ENCODE measurements at regions not wholly inside any gene's neighbourhood (a gene's known extent, or its start where the extent isn't known, plus 50 kb on each side); places are given as distances from the start of the nearest gene placed in this dataset.

DNA sequence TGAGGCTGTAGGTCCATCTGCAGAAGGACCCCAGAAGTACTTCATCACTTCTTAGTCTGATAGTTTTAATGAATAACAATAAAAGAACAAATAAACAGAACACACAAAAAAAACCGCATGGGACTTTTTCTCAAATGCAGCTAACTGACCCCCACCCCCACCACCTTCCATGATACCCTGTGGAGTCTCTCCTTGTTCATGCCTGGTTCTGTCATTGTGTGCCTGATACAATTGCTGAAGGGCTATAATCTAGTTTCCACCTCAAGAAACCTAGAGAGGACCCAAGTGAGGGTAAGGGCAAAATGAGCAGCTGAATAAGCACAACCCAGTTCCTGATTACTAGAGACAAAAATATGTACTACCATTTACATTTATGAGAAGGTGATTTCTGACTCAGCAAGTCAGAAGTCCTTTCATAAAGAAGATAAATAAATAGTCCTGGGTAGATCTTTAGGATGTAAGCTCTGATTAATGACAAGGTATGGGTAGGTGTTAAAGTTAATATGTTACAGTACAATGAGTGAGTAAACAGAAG is 155.1 kb downstream of the TMA16 start:
- no peak overlapping the region for H3K27ac ChIP-seq
- TF ChIP-seq, protein P1, sequence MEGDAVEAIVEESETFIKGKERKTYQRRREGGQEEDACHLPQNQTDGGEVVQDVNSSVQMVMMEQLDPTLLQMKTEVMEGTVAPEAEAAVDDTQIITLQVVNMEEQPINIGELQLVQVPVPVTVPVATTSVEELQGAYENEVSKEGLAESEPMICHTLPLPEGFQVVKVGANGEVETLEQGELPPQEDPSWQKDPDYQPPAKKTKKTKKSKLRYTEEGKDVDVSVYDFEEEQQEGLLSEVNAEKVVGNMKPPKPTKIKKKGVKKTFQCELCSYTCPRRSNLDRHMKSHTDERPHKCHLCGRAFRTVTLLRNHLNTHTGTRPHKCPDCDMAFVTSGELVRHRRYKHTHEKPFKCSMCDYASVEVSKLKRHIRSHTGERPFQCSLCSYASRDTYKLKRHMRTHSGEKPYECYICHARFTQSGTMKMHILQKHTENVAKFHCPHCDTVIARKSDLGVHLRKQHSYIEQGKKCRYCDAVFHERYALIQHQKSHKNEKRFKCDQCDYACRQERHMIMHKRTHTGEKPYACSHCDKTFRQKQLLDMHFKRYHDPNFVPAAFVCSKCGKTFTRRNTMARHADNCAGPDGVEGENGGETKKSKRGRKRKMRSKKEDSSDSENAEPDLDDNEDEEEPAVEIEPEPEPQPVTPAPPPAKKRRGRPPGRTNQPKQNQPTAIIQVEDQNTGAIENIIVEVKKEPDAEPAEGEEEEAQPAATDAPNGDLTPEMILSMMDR (conservative IDR thresholded peaks at IDR 0.05): no peak

DNA sequence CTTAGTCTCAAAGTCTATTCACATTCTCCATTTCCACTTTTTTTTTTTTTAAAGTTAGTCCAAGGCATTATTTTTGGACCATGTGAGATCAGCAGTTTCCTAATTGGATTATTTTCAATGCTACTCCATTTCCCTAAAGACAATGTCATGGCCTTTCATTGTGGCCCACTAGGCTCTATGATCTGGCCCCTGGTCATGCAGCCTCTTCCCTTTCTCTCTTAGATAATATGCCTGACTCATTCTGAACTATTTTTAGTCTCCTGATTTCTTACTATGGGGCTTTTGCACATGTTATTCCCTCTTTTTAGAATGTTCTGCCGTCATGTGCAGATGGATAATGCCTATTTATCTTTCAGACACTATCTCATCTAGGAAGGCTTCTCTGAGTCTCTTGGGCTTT is 157.3 kb downstream of the TMA16 start:
- H3K27ac ChIP-seq: no peak overlapping the region
- TF ChIP-seq, protein P1 (conservative IDR thresholded peaks at IDR 0.05): no peak

GRCh38 chr4:163654621-163655020 is 160.1 kb downstream of the TMA16 start:
- no peak overlapping the region for H3K27ac ChIP-seq
- TF ChIP-seq, protein P1 (conservative IDR thresholded peaks at IDR 0.05): no peak

DNA sequence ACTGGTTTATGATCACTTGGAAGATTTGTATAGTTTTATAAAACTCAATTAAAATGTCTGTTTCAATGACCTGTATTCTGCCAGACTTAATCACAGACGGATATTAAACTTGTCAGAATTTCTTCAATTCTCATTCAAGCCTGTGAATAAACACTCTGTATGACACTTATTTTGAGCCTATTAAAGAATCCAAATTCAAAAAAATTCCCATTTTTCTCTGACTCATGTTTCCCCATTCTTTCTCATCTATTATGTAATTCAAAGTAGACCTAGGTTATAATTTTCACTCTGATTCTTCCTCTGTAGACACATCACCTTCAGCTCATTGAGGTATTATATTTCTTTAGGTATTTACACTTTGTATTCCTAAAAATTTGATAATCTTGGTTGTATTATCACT is 166.1 kb downstream of the TMA16 start:
- TF ChIP-seq, protein P1 (conservative IDR thresholded peaks at IDR 0.05): no peak
- no peak overlapping the region for H3K27ac ChIP-seq

DNA sequence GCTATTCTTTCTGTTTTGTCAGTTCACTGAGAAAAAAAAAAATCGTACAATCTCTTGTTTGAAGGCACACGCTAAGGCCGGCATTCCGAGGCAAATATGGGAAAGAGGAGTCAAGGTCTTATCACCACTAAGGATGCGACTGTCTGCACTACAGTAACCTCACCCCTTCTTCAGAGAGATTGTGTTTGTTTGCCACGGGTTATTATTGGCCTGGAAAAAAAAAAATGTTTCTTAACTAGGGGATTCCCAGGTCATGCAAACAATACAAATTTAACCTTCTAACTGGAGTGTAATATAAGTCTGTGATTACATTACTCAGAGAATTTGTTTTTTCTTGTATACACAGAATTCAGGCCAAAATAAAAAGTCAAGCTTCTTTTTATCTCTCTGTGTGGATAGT is 168.3 kb downstream of the TMA16 start:
- TF ChIP-seq, protein P1 (conservative IDR thresholded peaks at IDR 0.05): no peak
- no peak overlapping the region for H3K27ac ChIP-seq

DNA sequence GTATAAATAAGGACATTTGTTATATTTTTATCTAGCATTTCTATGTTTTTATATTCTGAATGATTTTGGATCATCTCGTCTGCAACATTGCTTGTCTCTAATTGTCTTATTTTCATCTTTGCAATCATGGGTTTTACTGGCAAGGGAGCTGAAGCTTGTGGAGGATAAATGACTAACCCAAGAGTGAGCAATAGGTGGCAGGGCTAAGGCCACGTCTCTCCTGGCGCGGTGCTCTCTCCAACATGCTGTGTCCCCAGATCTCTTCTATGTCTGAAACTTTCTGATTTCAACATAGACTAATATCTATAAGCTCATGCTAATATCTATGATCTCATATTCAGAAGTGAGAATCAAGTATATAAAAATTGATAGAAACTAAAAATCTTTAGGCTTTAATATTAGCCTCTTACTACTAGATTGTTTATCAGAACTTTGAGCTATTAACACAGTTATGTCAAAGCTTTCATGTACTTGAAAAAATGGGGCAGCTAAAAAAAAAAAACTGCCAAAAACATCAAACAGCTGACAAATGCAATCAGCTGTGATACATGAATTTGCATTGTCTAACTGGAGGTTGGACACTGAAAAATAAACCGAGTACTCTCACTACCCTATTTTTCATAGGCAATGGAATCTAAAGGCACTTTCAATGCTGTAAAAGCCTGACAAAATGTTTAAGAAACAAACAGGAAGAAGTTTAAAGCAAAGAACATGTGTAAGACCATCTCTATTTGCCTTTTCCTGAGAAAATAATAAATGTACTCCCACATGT is 169.2 kb downstream of the TMA16 start:
- no peak overlapping the region for H3K27ac ChIP-seq
- TF ChIP-seq, protein P1 (conservative IDR thresholded peaks at IDR 0.05): no peak

DNA sequence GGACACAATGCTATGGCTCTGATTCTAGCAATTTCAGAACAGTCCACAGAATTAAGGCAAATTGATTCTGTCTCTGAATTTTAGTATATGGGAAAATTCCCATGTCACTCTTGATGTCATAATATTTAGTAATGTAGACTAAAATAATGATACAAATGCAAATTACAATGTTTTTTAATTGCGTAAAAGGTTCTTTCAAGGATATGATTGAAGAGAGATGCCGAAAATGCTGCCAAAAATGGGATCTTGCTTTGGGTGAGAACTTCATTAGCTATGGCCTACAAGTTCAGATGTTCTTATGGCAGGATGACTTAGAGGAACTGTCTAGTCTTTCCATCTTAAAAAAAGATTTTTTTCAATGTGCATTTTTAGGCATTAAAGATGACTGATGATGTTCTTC is 170.6 kb downstream of the TMA16 start:
- TF ChIP-seq, protein P1 (conservative IDR thresholded peaks at IDR 0.05): no peak
- H3K27ac ChIP-seq: no peak overlapping the region

All from VCaP (cell line).